Effector CD8-positive, alpha-beta T cell (primary cell): ENCODE measurements at regions not wholly inside any gene's neighbourhood (a gene's known extent, or its start where the extent isn't known, plus 50 kb on each side); places are given as distances from the start of the nearest gene placed in this dataset.
"Not testable (repeated sequence)": the region's sequence is repeated elsewhere in the genome, so short reads cannot be mapped to it uniquely, and the experiment has no call there.

ENCODE experiments used
- DNase-seq: peaks from one replicate; lab custom pipeline; 2025; lab: John Stamatoyannopoulos, UW

- no peak for DNase-seq
Measured at GRCh38 chr7:12004581-12004980, 172.6 kb upstream of the THSD7A start.

- DNase-seq = no peak
Measured at GRCh38 chr7:12007576-12007975, 175.6 kb upstream of the THSD7A start.

GRCh38 chr7:12013983-12014382 is 182.0 kb upstream of the THSD7A start:
- DNase-seq = no peak

- no peak for DNase-seq
Measured at GRCh38 chr7:12016439-12016838, 184.4 kb upstream of the THSD7A start.

- no peak for DNase-seq
Measured at GRCh38 chr7:12017046-12017445, 185.0 kb upstream of the THSD7A start.

GRCh38 chr7:12022011-12022410 is 189.1 kb upstream of the TMEM106B start:
- DNase-seq = not testable (repeated sequence)

GRCh38 chr7:12025246-12025645 is 185.8 kb upstream of the TMEM106B start:
- DNase-seq = no peak

GRCh38 chr7:12028508-12028907 is 182.6 kb upstream of the TMEM106B start:
- DNase-seq = no peak

- DNase-seq = no peak
Measured at GRCh38 chr7:12030116-12030515, 181.0 kb upstream of the TMEM106B start.

- no peak for DNase-seq
Measured at GRCh38 chr7:12031186-12031585, 179.9 kb upstream of the TMEM106B start.

GRCh38 chr7:12031638-12032037 is 179.5 kb upstream of the TMEM106B start:
- no peak for DNase-seq

GRCh38 chr7:12032146-12032545 is 178.9 kb upstream of the TMEM106B start:
- DNase-seq = no peak

GRCh38 chr7:12043457-12043856 is 167.6 kb upstream of the TMEM106B start:
- DNase-seq = not testable (repeated sequence)

- DNase-seq = no peak
Measured at GRCh38 chr7:12052211-12052610, 158.9 kb upstream of the TMEM106B start.

- DNase-seq = no peak
Measured at GRCh38 chr7:12053561-12053960, 157.5 kb upstream of the TMEM106B start.

GRCh38 chr7:12054830-12055229 is 156.3 kb upstream of the TMEM106B start:
- DNase-seq = no peak

GRCh38 chr7:12056381-12056780 is 154.7 kb upstream of the TMEM106B start:
- DNase-seq = no peak

GRCh38 chr7:12056977-12057376 is 154.1 kb upstream of the TMEM106B start:
- DNase-seq = no peak

- no peak for DNase-seq
Measured at GRCh38 chr7:12062062-12062461, 149.0 kb upstream of the TMEM106B start.

GRCh38 chr7:12064586-12065127 is 146.4 kb upstream of the TMEM106B start:
- DNase-seq = no peak

- no peak for DNase-seq
Measured at GRCh38 chr7:12066004-12066403, 145.1 kb upstream of the TMEM106B start.

- DNase-seq = no peak
Measured at GRCh38 chr7:12066521-12066920, 144.6 kb upstream of the TMEM106B start.

- peak; percentile 30 for DNase-seq
Measured at GRCh38 chr7:12067156-12067831, 143.8 kb upstream of the TMEM106B start.

GRCh38 chr7:12069757-12070156 is 141.3 kb upstream of the TMEM106B start:
- DNase-seq = no peak
